Endothelial cell of umbilical vein (primary cell): ENCODE measurements at regions not wholly inside any gene's neighbourhood (a gene's known extent, or its start where the extent isn't known, plus 50 kb on each side); places are given as distances from the start of the nearest gene placed in this dataset.

Source experiments
- BruUV-seq: library from RNA; stranded (reverse); fragments of 400-500 nt; replicated peaks from 2 replicates; lab custom pipeline; 2021; lab: Mats Ljungman, UMichigan
- CTCF ChIA-PET: fragments of 300-600, 350-600 bp; sonication (Branson Sonifier 250); formaldehyde crosslinking; loops from one replicate; lab custom pipeline; 2021; ENCODE audit warnings: antibody characterized with exemption, inconsistent platforms; lab: Charles Lee
- POLR2A ChIA-PET: fragments of 300-600, 350-600 bp; sonication (Branson Sonifier 250); formaldehyde crosslinking; loops from one replicate; lab custom pipeline; 2021; ENCODE audit warnings: antibody characterized with exemption, inconsistent platforms; lab: Charles Lee
- DNase-seq: peaks from one replicate; pipeline ENCODE4 v3.0.0-alpha.2; 2011; ENCODE audit warnings: low read depth, low spot score
- FAIRE-seq: peaks from 2 replicates; lab custom pipeline; 2011; peaks lifted over from hg19 to GRCh38; lab: Jason Lieb, UNC
- H2AFZ ChIP-seq: 2 replicates; pipeline ENCODE4 v1.6.0; 2012; ENCODE audit warnings: low read depth, low read length, control low read depth, inconsistent platforms
- H3K27ac ChIP-seq: 2 replicates; pipeline ENCODE4 v1.5.1; 2011; ENCODE audit warnings: low read depth, mild to moderate bottlenecking, control low read depth, low read length, moderate library complexity; ENCODE audit not compliant: insufficient read depth
- H3K27me3 ChIP-seq, 2 experiments: 2 replicates each; pipeline versions ENCODE4 v1.6.0 to v1.6.1; 2011; ENCODE audit warnings: low read length in 2 of 2, mixed read lengths in 1 of 2; ENCODE audit not compliant: control insufficient read depth in 2 of 2, insufficient read depth in 2 of 2
- H3K36me3 ChIP-seq, 2 experiments: 2 replicates in 1 of 2; 3 replicates in 1 of 2; pipeline ENCODE4 v1.5.1; 2011; ENCODE audit warnings: low read length in 2 of 2, mild to moderate bottlenecking in 1 of 2, moderate library complexity in 1 of 2; ENCODE audit not compliant: control insufficient read depth in 2 of 2, insufficient read depth in 2 of 2; ENCODE audit errors: extremely low read depth in 1 of 2
- H3K4me1 ChIP-seq: 3 replicates; pipeline ENCODE4 v1.5.1; 2011; ENCODE audit warnings: mild to moderate bottlenecking, low read length; ENCODE audit not compliant: control insufficient read depth, insufficient read depth; ENCODE audit errors: extremely low read depth
- H3K4me2 ChIP-seq: 2 replicates; pipeline ENCODE4 v1.6.1; 2011; ENCODE audit warnings: low read length, control low read depth, mixed read lengths; ENCODE audit not compliant: insufficient read depth
- H3K4me3 ChIP-seq, 3 experiments: fragments of 200-600 bp in 1 of 3; sonication (generic), shearing (Covaris generic) in 1 of 3; replicated peaks in 1 of 3; 2 replicates each; pipeline ENCODE4 v1.5.1; 2011 to 2016; ENCODE audit warnings: control low read depth in 3 of 3, low read length in 3 of 3, mild to moderate bottlenecking in 2 of 3, inconsistent platforms in 1 of 3, low read depth in 1 of 3, moderate library complexity in 1 of 3; ENCODE audit not compliant: insufficient read depth in 1 of 3
- H3K79me2 ChIP-seq: 2 replicates; pipeline ENCODE4 v1.6.0; 2012; ENCODE audit warnings: low read length, inconsistent platforms; ENCODE audit not compliant: control insufficient read depth, insufficient read depth
- H3K9ac ChIP-seq: replicated peaks from 2 replicates; pipeline ENCODE3; 2011; ENCODE audit warnings: low read length, control low read depth; ENCODE audit not compliant: insufficient read depth; ENCODE audit errors: extremely low read depth
- H3K9me1 ChIP-seq: replicated peaks from 3 replicates; pipeline ENCODE4 v1.6.0; 2011; ENCODE audit warnings: mild to moderate bottlenecking, low read length; ENCODE audit not compliant: control insufficient read depth, insufficient read depth; ENCODE audit errors: extremely low read depth
- H3K9me3 ChIP-seq: replicated peaks from 2 replicates; pipeline ENCODE4 v1.5.1; 2012; ENCODE audit warnings: low read length, inconsistent platforms; ENCODE audit not compliant: control insufficient read depth, insufficient read depth
- H4K20me1 ChIP-seq: replicated peaks from 2 replicates; pipeline ENCODE3; 2011; ENCODE audit warnings: mild to moderate bottlenecking, low read length; ENCODE audit not compliant: control insufficient read depth, insufficient read depth; ENCODE audit errors: extremely low read depth
- CTCF ChIP-seq, 2 donors: IDR thresholded peaks; 1 replicate in 1 of 2; 2 replicates in 1 of 2; pipeline ENCODE4 v1.5.1; 2011; ENCODE audit warnings: low read length in 2 of 2, mild to moderate bottlenecking in 2 of 2, moderate library complexity in 2 of 2, control low read depth in 1 of 2, inconsistent platforms in 1 of 2, low read depth in 1 of 2; ENCODE audit not compliant: insufficient read depth in 1 of 2; ENCODE audit errors: extremely low read depth in 1 of 2
- EZH2 ChIP-seq: IDR thresholded peaks from 2 replicates; pipeline ENCODE4 v1.6.1; 2012; ENCODE audit warnings: borderline replicate concordance, low read depth, mild to moderate bottlenecking, moderate library complexity, low read length, inconsistent platforms; ENCODE audit not compliant: severe bottlenecking
- FOS ChIP-seq: IDR thresholded peaks from 2 replicates; pipeline ENCODE4 v1.6.1; 2011; ENCODE audit warnings: mild to moderate bottlenecking, low read length, moderate library complexity, borderline replicate concordance; ENCODE audit not compliant: insufficient read depth
- GATA2 ChIP-seq: IDR thresholded peaks from 2 replicates; pipeline ENCODE4 v1.7.0; 2011; ENCODE audit warnings: low read depth, mild to moderate bottlenecking, moderate library complexity, mixed read lengths, low read length; ENCODE audit not compliant: insufficient read length, insufficient read depth
- JUN ChIP-seq: IDR thresholded peaks from 2 replicates; pipeline ENCODE4 v1.6.1; 2011; ENCODE audit warnings: borderline replicate concordance, low read depth; ENCODE audit not compliant: insufficient read length, insufficient read depth
- MAX ChIP-seq: IDR thresholded peaks from 2 replicates; pipeline ENCODE4 v1.6.1; 2011; ENCODE audit not compliant: insufficient read depth, insufficient read length
- MYC ChIP-seq: IDR thresholded peaks from one replicate; pipeline ENCODE4 v1.6.1; 2011; ENCODE audit warnings: mild to moderate bottlenecking, low read depth, low read length
- POLR2A ChIP-seq: IDR thresholded peaks from 2 replicates; pipeline ENCODE4 v1.6.1; 2012; ENCODE audit warnings: low read depth, mild to moderate bottlenecking, control low read depth, low read length
- POLR2AphosphoS5 ChIP-seq: IDR thresholded peaks from 2 replicates; pipeline ENCODE4 v1.6.1; 2012; ENCODE audit warnings: low read depth, mild to moderate bottlenecking, control low read depth, low read length, moderate library complexity; ENCODE audit not compliant: insufficient read depth
- dilution Hi-C: fragments of 300-500 bp; cut with MboI; formaldehyde crosslinking; loops from one replicate; pipeline ENCODE4 v1.15.0; 2019; ENCODE audit warnings: low sequenced_read_pairs; ENCODE audit not compliant: extremely low pct_ligation_motif_present
- intact Hi-C: fragments of 100-400 bp; cut with micrococcal nuclease; formaldehyde crosslinking; loops from one replicate; pipeline ENCODE4 v1.10.0; 2022

GRCh38 chr3:86782286-86782685, 208.7 kb downstream of the VGLL3 start:
- no peak for DNase-seq
- dilution Hi-C loops (no loop called here), intact Hi-C loops (no loop called here)
- Histone ChIP-seq H3K9ac (no peak overlapping the region), H3K36me3 (no peaks in the 10 kb centered on the region), H4K20me1 (no peaks in the 10 kb centered on the region), H3K79me2 (no peaks in the 10 kb centered on the region), H3K4me1 (no peaks in the 10 kb centered on the region), H3K4me3 (no peak overlapping the region), H3K9me3 (no peaks in the 10 kb centered on the region), H3K27me3 (no peaks in the 10 kb centered on the region), H3K27ac (no peak overlapping the region), H2AFZ (no peak overlapping the region), H3K4me2 (no peak overlapping the region), H3K9me1 (no peaks in the 10 kb centered on the region)
- ChIA-PET POLR2A (no interaction called here), CTCF (no interaction called here)
- no TSS peak for BruUV-seq
- TF ChIP-seq MYC (no peak), GATA2 (no peak), POLR2A (no peak), POLR2AphosphoS5 (no peak), JUN (no peak), MAX (no peak), CTCF (IDR thresholded peaks at IDR 0.05; ENCODE audit: extremely low read depth in 1 of 2, insufficient read depth in 1 of 2, low read depth in 1 of 2, low read length in 2 of 2) (no peak), FOS (no peak), EZH2 (no peak)
- FAIRE-seq, result no peak
